Esophagus muscularis mucosa (tissue), 3 donors: ENCODE measurements at regions not wholly inside any gene's neighbourhood (a gene's known extent, or its start where the extent isn't known, plus 50 kb on each side); places are given as distances from the start of the nearest gene placed in this dataset.

Experiments used
- EP300 ChIP-seq: sonication (generic); formaldehyde crosslinking; IDR thresholded peaks from one replicate; pipeline ENCODE4 v1.6.1; 2017; ENCODE audit warnings: antibody characterized with exemption
- TF ChIP-seq, protein P1 (sequence below), 3 experiments: fragments of 200-600 bp in 2 of 3; fragments of 450-650 bp in 1 of 3; sonication (generic) in 2 of 3; IDR thresholded peaks; one replicate each; pipeline ENCODE4 v1.5.1; 2017 to 2019; ENCODE audit warnings: antibody characterized with exemption in 3 of 3, mild to moderate bottlenecking in 2 of 3, moderate library complexity in 1 of 3

DNA sequence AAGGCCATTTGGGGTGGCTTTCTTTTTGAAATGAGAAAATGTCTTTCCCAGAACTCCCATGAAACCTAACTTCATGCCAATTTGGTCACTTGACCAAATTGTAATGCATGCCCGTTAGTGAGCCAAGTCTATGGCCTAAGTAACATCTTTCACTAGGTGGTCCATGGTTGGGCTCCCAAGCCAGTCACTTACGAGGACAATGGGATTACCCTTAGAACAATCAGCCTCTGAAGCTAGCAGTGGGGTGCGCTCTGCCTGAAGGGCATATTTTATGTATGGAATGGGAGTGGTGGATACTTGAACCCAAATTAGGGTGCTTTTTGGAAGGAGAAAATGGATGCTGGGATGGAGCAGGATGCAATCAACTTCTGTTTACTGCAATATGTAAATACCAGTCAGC, 127.4 kb upstream of the GOLIM4 start:
- TF ChIP-seq, protein P1, sequence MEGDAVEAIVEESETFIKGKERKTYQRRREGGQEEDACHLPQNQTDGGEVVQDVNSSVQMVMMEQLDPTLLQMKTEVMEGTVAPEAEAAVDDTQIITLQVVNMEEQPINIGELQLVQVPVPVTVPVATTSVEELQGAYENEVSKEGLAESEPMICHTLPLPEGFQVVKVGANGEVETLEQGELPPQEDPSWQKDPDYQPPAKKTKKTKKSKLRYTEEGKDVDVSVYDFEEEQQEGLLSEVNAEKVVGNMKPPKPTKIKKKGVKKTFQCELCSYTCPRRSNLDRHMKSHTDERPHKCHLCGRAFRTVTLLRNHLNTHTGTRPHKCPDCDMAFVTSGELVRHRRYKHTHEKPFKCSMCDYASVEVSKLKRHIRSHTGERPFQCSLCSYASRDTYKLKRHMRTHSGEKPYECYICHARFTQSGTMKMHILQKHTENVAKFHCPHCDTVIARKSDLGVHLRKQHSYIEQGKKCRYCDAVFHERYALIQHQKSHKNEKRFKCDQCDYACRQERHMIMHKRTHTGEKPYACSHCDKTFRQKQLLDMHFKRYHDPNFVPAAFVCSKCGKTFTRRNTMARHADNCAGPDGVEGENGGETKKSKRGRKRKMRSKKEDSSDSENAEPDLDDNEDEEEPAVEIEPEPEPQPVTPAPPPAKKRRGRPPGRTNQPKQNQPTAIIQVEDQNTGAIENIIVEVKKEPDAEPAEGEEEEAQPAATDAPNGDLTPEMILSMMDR (IDR thresholded peaks at IDR 0.05): no peak
- TF ChIP-seq EP300: no peak
